ENCODE measurements at regions not wholly inside any gene's neighbourhood (a gene's known extent, or its start where the extent isn't known, plus 50 kb on each side); places are given as distances from the start of the nearest gene placed in this dataset.

- peak; percentile 5 for DNase-seq
Measured at GRCh38 chr2:199019898-199020507, 437.7 kb downstream of the SATB2 start.

GRCh38 chr2:199018826-199019225, 438.9 kb downstream of the SATB2 start:
- no peak for DNase-seq

- no peak for DNase-seq
Measured at GRCh38 chr2:199015072-199015471, 442.7 kb downstream of the SATB2 start.

GRCh38 chr2:199014226-199014625, 443.5 kb downstream of the SATB2 start:
- no peak for DNase-seq

- DNase-seq = no peak
Measured at GRCh38 chr2:199011908-199012307, 445.8 kb downstream of the SATB2 start.

- DNase-seq = no peak
Measured at GRCh38 chr2:198994678-198995077, 463.1 kb downstream of the SATB2 start.

- no peak for DNase-seq
Measured at GRCh38 chr2:198991431-198991830, 466.3 kb downstream of the SATB2 start.

GRCh38 chr2:198975779-198976178, 482.0 kb downstream of the SATB2 start:
- DNase-seq = no peak

GRCh38 chr2:198973785-198974184, 484.0 kb downstream of the SATB2 start:
- DNase-seq = no peak

GRCh38 chr2:198973181-198973580, 484.6 kb downstream of the SATB2 start:
- no peak for DNase-seq

GRCh38 chr2:198968545-198968944, 489.2 kb downstream of the SATB2 start:
- no peak for DNase-seq

GRCh38 chr2:198966269-198966668, 491.5 kb downstream of the SATB2 start:
- DNase-seq = peak; percentile 3

- DNase-seq = no peak
Measured at GRCh38 chr2:198961547-198961946, 496.2 kb downstream of the SATB2 start.

- no peak for DNase-seq
Measured at GRCh38 chr2:198957181-198957580, 500.6 kb downstream of the SATB2 start.

GRCh38 chr2:198953328-198953727, 504.4 kb downstream of the SATB2 start:
- DNase-seq = no peak

GRCh38 chr2:198950803-198951202, 506.9 kb downstream of the SATB2 start:
- no peak for DNase-seq

GRCh38 chr2:198945496-198945895, 512.2 kb downstream of the SATB2 start:
- DNase-seq = no peak

GRCh38 chr2:198930170-198930569, 527.6 kb downstream of the SATB2 start:
- DNase-seq = no peak

- DNase-seq = no peak
Measured at GRCh38 chr2:198928026-198928425, 529.7 kb downstream of the SATB2 start.

GRCh38 chr2:198917926-198918720, 539.6 kb downstream of the SATB2 start:
- DNase-seq = no peak

GRCh38 chr2:198917275-198917674, 540.5 kb downstream of the SATB2 start:
- no peak for DNase-seq

GRCh38 chr2:198916548-198917080, 541.1 kb downstream of the SATB2 start:
- DNase-seq = no peak

GRCh38 chr2:198913394-198914152, 544.2 kb downstream of the SATB2 start:
- no peak for DNase-seq
